H4 (cell line): ENCODE measurements at regions not wholly inside any gene's neighbourhood (a gene's known extent, or its start where the extent isn't known, plus 50 kb on each side); places are given as distances from the start of the nearest gene placed in this dataset.
A peak's percentile ranks its signal among the peaks of the same experiment; 100 is the strongest.

Experiments used
- DNase-seq: peaks from one replicate; pipeline ENCODE4 v3.0.0-alpha.2; 2015; ENCODE audit warnings: low spot score

GRCh38 chr2:43034242-43034619 lies 192.2 kb downstream of the ZFP36L2 start:
- DNase-seq = no peak

- no peak for DNase-seq
These were observed 192.8 kb downstream of the ZFP36L2 start for GRCh38 chr2:43033466-43034241.

GRCh38 chr2:43033016-43033270 lies 193.5 kb downstream of the ZFP36L2 start:
- no peak for DNase-seq

GRCh38 chr2:43032213-43033015 lies 194.0 kb downstream of the ZFP36L2 start:
- DNase-seq = no peak

GRCh38 chr2:43031471-43032212 lies 194.8 kb downstream of the ZFP36L2 start:
- no peak for DNase-seq

GRCh38 chr2:43030551-43031307 lies 195.7 kb downstream of the ZFP36L2 start:
- no peak for DNase-seq

GRCh38 chr2:43029186-43029585 lies 197.2 kb downstream of the ZFP36L2 start:
- DNase-seq = no peak

GRCh38 chr2:43028188-43028587 lies 198.2 kb downstream of the ZFP36L2 start:
- DNase-seq = no peak

GRCh38 chr2:43027097-43027873 lies 199.1 kb downstream of the ZFP36L2 start:
- no peak for DNase-seq

GRCh38 chr2:43026426-43027096 lies 199.8 kb downstream of the ZFP36L2 start:
- no peak for DNase-seq

- no peak for DNase-seq
These were observed 200.6 kb downstream of the ZFP36L2 start for GRCh38 chr2:43025709-43026295.

- peak; percentile 35 for DNase-seq
These were observed 201.8 kb downstream of the ZFP36L2 start for GRCh38 chr2:43024515-43025011.

GRCh38 chr2:43023791-43024514 lies 202.5 kb downstream of the ZFP36L2 start:
- no peak for DNase-seq

GRCh38 chr2:43022896-43023295 lies 203.5 kb downstream of the ZFP36L2 start:
- DNase-seq = no peak

GRCh38 chr2:43021791-43022509 lies 204.5 kb downstream of the ZFP36L2 start:
- DNase-seq = no peak

- no peak for DNase-seq
These were observed 205.3 kb downstream of the ZFP36L2 start for GRCh38 chr2:43020990-43021669.

GRCh38 chr2:43020296-43020695 lies 206.1 kb downstream of the ZFP36L2 start:
- DNase-seq = no peak

GRCh38 chr2:43019536-43020183 lies 206.7 kb downstream of the ZFP36L2 start:
- DNase-seq = no peak
